Breast epithelium (tissue), 4 donors: ENCODE measurements at regions not wholly inside any gene's neighbourhood (a gene's known extent, or its start where the extent isn't known, plus 50 kb on each side); places are given as distances from the start of the nearest gene placed in this dataset.

Experiments
- DNase-seq, 2 donors: peaks; one replicate each; pipeline ENCODE4 v3.0.0-alpha.2; 2019; ENCODE audit warnings: low spot score in 2 of 2
- H3K27ac ChIP-seq, 2 donors: fragments of 200-600 bp; sonication (generic) in 1 of 2; one replicate each; pipeline ENCODE4 v1.5.1; 2016 to 2019; ENCODE audit warnings: mild to moderate bottlenecking in 1 of 2
- H3K27me3 ChIP-seq, 2 donors: fragments of 200-600 bp; sonication (generic) in 1 of 2; one replicate each; pipeline versions ENCODE4 v1.5.1 to v1.6.0; 2017 to 2019; ENCODE audit warnings: control low read depth in 1 of 2, mild to moderate bottlenecking in 1 of 2
- H3K36me3 ChIP-seq: fragments of 200-600 bp; one replicate; pipeline ENCODE4 v1.5.1; 2019
- H3K4me1 ChIP-seq, 2 donors: fragments of 200-600 bp; sonication (generic); one replicate each; pipeline ENCODE4 v1.5.1; 2016 to 2019; ENCODE audit warnings: control low read depth in 1 of 2
- H3K4me3 ChIP-seq, 3 donors: fragments of 200-600 bp; sonication (generic); 1 replicate in 2 of 3; 2 replicates in 1 of 3; pipeline ENCODE4 v1.5.1; 2016 to 2019; ENCODE audit warnings: mild to moderate bottlenecking in 3 of 3, moderate library complexity in 2 of 3
- H3K9me3 ChIP-seq, 2 donors: fragments of 200-600 bp; sonication (generic) in 1 of 2; one replicate each; pipeline ENCODE4 v1.5.1; 2016 to 2019; ENCODE audit warnings: control low read depth in 1 of 2
- POLR2A ChIP-seq: fragments of 450-650 bp; IDR thresholded peaks from one replicate; pipeline ENCODE4 v1.6.1; 2016; ENCODE audit warnings: antibody characterized with exemption, mild to moderate bottlenecking, moderate library complexity
- POLR2AphosphoS5 ChIP-seq, 3 donors: sonication (generic); formaldehyde crosslinking; IDR thresholded peaks; one replicate each; pipeline ENCODE4 v1.6.1; 2017; ENCODE audit warnings: antibody characterized with exemption in 3 of 3
- intact Hi-C: fragments of 100-400 bp; cut with DNase I; formaldehyde crosslinking; loops from one replicate; pipeline ENCODE4 v1.15.1; 2023; ENCODE audit warnings: low total_unique reads
- TF ChIP-seq, protein P1 (sequence below), 3 donors: fragments of 450-650 bp; IDR thresholded peaks; one replicate each; pipeline ENCODE4 v1.5.1; 2016 to 2017; ENCODE audit warnings: antibody characterized with exemption in 3 of 3, mild to moderate bottlenecking in 3 of 3, moderate library complexity in 3 of 3

- TF ChIP-seq, protein P1, sequence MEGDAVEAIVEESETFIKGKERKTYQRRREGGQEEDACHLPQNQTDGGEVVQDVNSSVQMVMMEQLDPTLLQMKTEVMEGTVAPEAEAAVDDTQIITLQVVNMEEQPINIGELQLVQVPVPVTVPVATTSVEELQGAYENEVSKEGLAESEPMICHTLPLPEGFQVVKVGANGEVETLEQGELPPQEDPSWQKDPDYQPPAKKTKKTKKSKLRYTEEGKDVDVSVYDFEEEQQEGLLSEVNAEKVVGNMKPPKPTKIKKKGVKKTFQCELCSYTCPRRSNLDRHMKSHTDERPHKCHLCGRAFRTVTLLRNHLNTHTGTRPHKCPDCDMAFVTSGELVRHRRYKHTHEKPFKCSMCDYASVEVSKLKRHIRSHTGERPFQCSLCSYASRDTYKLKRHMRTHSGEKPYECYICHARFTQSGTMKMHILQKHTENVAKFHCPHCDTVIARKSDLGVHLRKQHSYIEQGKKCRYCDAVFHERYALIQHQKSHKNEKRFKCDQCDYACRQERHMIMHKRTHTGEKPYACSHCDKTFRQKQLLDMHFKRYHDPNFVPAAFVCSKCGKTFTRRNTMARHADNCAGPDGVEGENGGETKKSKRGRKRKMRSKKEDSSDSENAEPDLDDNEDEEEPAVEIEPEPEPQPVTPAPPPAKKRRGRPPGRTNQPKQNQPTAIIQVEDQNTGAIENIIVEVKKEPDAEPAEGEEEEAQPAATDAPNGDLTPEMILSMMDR (IDR thresholded peaks at IDR 0.05): no peak
- TF ChIP-seq POLR2A (no peak), POLR2AphosphoS5 (IDR thresholded peaks at IDR 0.05) (no peak)
- Histone ChIP-seq H3K27me3 (no peaks in the 10 kb centered on the region), H3K9me3 (no peaks in the 10 kb centered on the region), H3K36me3 (no peaks in the 10 kb centered on the region), H3K27ac (no peak overlapping the region), H3K4me3 (no peak overlapping the region), H3K4me1 (no peaks in the 10 kb centered on the region)
- intact Hi-C loops: no loop called here
- no peak for DNase-seq
Observed at GRCh38 chr5:4544049-4544670, 596.0 kb upstream of the ADAMTS16 start.

DNA sequence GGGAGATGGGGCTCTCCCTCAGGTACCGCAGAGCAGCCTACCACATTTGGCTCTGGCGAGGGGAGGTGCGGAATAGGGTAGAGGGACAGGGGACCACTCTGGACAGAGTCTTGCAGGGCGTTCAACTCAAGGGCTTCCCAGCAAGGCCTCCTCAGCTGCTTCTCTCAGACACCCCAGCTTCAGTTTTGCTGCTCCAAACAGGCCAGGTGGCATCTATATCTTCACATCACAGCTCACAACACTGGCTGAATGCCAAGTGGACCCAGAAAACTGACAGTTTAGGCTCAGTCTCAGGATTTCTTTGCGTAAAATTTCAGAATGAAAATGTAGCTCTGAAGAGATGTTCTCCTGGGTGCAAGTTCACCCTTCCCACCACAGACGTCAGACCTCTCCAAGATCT is 592.6 kb upstream of the ADAMTS16 start:
- Histone ChIP-seq H3K4me3 (no peak overlapping the region), H3K36me3 (no peaks in the 10 kb centered on the region), H3K27me3 (no peaks in the 10 kb centered on the region), H3K4me1 (no peaks in the 10 kb centered on the region), H3K9me3 (no peaks in the 10 kb centered on the region), H3K27ac (no peak overlapping the region)
- no peak for DNase-seq
- TF ChIP-seq POLR2A (no peak), POLR2AphosphoS5 (IDR thresholded peaks at IDR 0.05) (no peak)
- TF ChIP-seq, protein P1 (IDR thresholded peaks at IDR 0.05): no peak
- intact Hi-C loops: no loop called here

DNA sequence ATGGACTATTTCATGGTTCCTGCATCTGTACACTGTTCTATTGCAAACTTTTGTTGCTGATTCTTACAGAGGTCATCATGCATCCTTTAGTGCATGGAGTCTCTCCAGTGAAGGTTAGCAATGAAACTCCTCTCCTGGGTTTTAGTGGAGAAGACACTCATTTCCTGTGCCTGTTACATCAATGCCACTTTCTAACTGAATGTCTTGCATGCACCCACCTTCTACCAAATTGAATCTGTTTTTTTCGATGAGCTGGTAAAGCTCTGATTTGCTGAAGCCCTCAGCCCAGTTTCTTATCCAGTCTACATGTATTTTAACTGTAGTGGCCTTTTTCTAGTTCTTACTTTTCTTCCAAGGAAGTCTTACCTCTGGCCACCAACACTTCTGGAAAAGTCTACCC is 591.8 kb upstream of the ADAMTS16 start:
- no peaks in the 10 kb centered on the region for H3K9me3 ChIP-seq
- H3K4me3 ChIP-seq: no peak overlapping the region
- H3K36me3 ChIP-seq: no peaks in the 10 kb centered on the region
- H3K27ac ChIP-seq: no peak overlapping the region
- H3K27me3 ChIP-seq: no peaks in the 10 kb centered on the region
- no peaks in the 10 kb centered on the region for H3K4me1 ChIP-seq
- intact Hi-C loops: no loop called here
- DNase-seq: no peak
- TF ChIP-seq, protein P1 (IDR thresholded peaks at IDR 0.05): no peak
- no peak for TF ChIP-seq POLR2AphosphoS5 (IDR thresholded peaks at IDR 0.05)
- TF ChIP-seq POLR2A: no peak

- intact Hi-C loops: no loop called here
- Histone ChIP-seq H3K27me3 (no peaks in the 10 kb centered on the region), H3K36me3 (no peaks in the 10 kb centered on the region), H3K27ac (no peak overlapping the region), H3K9me3 (no peaks in the 10 kb centered on the region), H3K4me1 (no peaks in the 10 kb centered on the region), H3K4me3 (no peak overlapping the region)
- DNase-seq: no peak
- TF ChIP-seq POLR2A (no peak), POLR2AphosphoS5 (IDR thresholded peaks at IDR 0.05) (no peak)
- TF ChIP-seq, protein P1 (IDR thresholded peaks at IDR 0.05): no peak
Observed at GRCh38 chr5:4549351-4549750, 590.8 kb upstream of the ADAMTS16 start.

- DNase-seq: no peak
- Histone ChIP-seq H3K27ac (no peak overlapping the region), H3K36me3 (no peaks in the 10 kb centered on the region), H3K9me3 (no peaks in the 10 kb centered on the region), H3K27me3 (no peaks in the 10 kb centered on the region), H3K4me3 (no peak overlapping the region), H3K4me1 (no peaks in the 10 kb centered on the region)
- intact Hi-C loops: no loop called here
- no peak for TF ChIP-seq POLR2A
- TF ChIP-seq POLR2AphosphoS5 (IDR thresholded peaks at IDR 0.05): no peak
- TF ChIP-seq, protein P1 (IDR thresholded peaks at IDR 0.05): no peak
Observed at GRCh38 chr5:4551034-4551433, 589.1 kb upstream of the ADAMTS16 start.
